T-cell (primary cell): ENCODE measurements at regions not wholly inside any gene's neighbourhood (a gene's known extent, or its start where the extent isn't known, plus 50 kb on each side); places are given as distances from the start of the nearest gene placed in this dataset.
"Not testable (repeated sequence)": the region's sequence is repeated elsewhere in the genome, so short reads cannot be mapped to it uniquely, and the experiment has no call there.

Source experiments
- ATAC-seq, 4 experiments: fragments of 200-7000 bp in 3 of 4; fragments of 150-1000 bp in 1 of 4; cut with Tn5 transposase; replicated peaks in 1 of 4; 1 replicate in 3 of 4; 2 replicates in 1 of 4; pipeline ENCODE4 v1.10.0; 2021; ENCODE audit warnings: moderate library complexity in 3 of 4, mild to moderate bottlenecking in 2 of 4, moderate number of reproducible peaks in 1 of 4
- CTCF ChIA-PET, 2 donors: fragments of 300-600 bp; sonication (Branson Sonifier 250); formaldehyde crosslinking; loops; one replicate each; lab custom pipeline; 2022; ENCODE audit warnings: antibody characterized with exemption in 2 of 2; lab: Charles Lee
- POLR2A ChIA-PET, 2 donors: fragments of 300-600 bp; sonication (Branson Sonifier 250); formaldehyde crosslinking; loops; one replicate each; lab custom pipeline; 2022; ENCODE audit warnings: antibody characterized with exemption in 2 of 2; lab: Charles Lee
- DNase-seq, 35 experiments: peaks; one replicate each; pipeline versions ENCODE4 v3.0.0 to v3.0.0-alpha.2; 2013 to 2023
- H3K27ac ChIP-seq: one replicate; pipeline ENCODE4 v1.5.1; 2013; ENCODE audit warnings: low read length
- H3K27me3 ChIP-seq, 2 experiments: replicated peaks in 1 of 2; 1 replicate in 1 of 2; 2 replicates in 1 of 2; pipeline versions ENCODE4 v1.6.1 to v1.7.0; 2013; ENCODE audit warnings: low read length in 1 of 2, mixed read lengths in 1 of 2; ENCODE audit not compliant: control insufficient read depth in 2 of 2, insufficient read depth in 2 of 2; ENCODE audit errors: extremely low read depth in 1 of 2
- H3K36me3 ChIP-seq, 2 donors: 1 replicate in 1 of 2; 2 replicates in 1 of 2; pipeline versions ENCODE4 v1.6.1 to v1.7.0; 2013; ENCODE audit warnings: low read length in 1 of 2; ENCODE audit not compliant: control insufficient read depth in 2 of 2, insufficient read depth in 1 of 2; ENCODE audit errors: extremely low read depth in 1 of 2
- H3K4me1 ChIP-seq, 2 experiments: 1 replicate in 1 of 2; 2 replicates in 1 of 2; pipeline versions ENCODE4 v1.6.1 to v1.7.0; 2013; ENCODE audit warnings: low read length in 2 of 2, mixed read lengths in 1 of 2; ENCODE audit not compliant: insufficient read depth in 2 of 2, control insufficient read depth in 1 of 2; ENCODE audit errors: extremely low read depth in 1 of 2
- H3K4me3 ChIP-seq, 2 donors: 1 replicate in 1 of 2; 2 replicates in 1 of 2; pipeline versions ENCODE4 v1.5.1 to v1.7.0; 2013; ENCODE audit warnings: mild to moderate bottlenecking in 2 of 2, low read length in 1 of 2, moderate library complexity in 1 of 2; ENCODE audit not compliant: control insufficient read depth in 1 of 2; ENCODE audit errors: extremely low read depth in 1 of 2
- H3K9me3 ChIP-seq: 2 replicates; pipeline ENCODE4 v1.7.0; 2013
- H3K27ac Mint-ChIP-seq, 2 donors: one replicate each; pipeline ENCODE4 v1.8.0; 2020 to 2021; ENCODE audit warnings: mild to moderate bottlenecking in 2 of 2, mixed read lengths in 2 of 2
- H3K27me3 Mint-ChIP-seq, 2 donors: one replicate each; pipeline ENCODE4 v1.8.0; 2021 to 2022; ENCODE audit warnings: mixed read lengths in 2 of 2
- H3K36me3 Mint-ChIP-seq: one replicate; pipeline ENCODE4 v1.8.0; 2021; ENCODE audit warnings: mixed read lengths
- H3K4me1 Mint-ChIP-seq, 3 donors: one replicate each; pipeline ENCODE4 v1.8.0; 2020 to 2022; ENCODE audit warnings: mixed read lengths in 3 of 3, mild to moderate bottlenecking in 1 of 3
- H3K4me3 Mint-ChIP-seq, 3 donors: one replicate each; pipeline ENCODE4 v1.8.0; 2020 to 2022; ENCODE audit warnings: mild to moderate bottlenecking in 3 of 3, mixed read lengths in 3 of 3, moderate library complexity in 3 of 3
- H3K9me3 Mint-ChIP-seq, 3 donors: one replicate each; pipeline ENCODE4 v1.8.0; 2020 to 2022; ENCODE audit warnings: mixed read lengths in 3 of 3
- WGBS: methylation state at CpG from one replicate; pipeline ENCODE4 v1.1.5; 2013; ENCODE audit warnings: missing lambda C conversion rate; ENCODE audit not compliant: insufficient coverage; 5-methylcytosine and 5-hydroxymethylcytosine counted together

DNA sequence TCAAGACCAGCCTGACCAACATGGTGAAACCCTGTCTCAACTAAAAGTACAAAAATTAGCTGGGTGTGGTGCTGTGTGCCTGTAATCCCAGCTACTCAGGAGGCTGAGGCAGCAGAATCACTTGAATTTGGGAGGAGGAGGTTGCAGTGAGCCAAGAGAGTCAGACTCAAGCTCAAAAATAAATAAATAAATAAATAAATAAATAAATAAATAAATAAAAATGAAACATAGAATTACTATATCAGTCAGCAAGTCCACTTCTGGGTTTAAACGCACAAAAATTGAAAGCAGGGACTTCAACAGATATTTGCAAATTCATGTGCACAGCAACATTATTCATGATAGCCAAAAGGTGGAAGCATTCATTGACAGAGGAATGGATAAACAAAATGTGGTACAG, 875.2 kb upstream of the ALG10B start:
- WGBS, result no CpG with 5 or more reads among the region's 1 CpG

DNA sequence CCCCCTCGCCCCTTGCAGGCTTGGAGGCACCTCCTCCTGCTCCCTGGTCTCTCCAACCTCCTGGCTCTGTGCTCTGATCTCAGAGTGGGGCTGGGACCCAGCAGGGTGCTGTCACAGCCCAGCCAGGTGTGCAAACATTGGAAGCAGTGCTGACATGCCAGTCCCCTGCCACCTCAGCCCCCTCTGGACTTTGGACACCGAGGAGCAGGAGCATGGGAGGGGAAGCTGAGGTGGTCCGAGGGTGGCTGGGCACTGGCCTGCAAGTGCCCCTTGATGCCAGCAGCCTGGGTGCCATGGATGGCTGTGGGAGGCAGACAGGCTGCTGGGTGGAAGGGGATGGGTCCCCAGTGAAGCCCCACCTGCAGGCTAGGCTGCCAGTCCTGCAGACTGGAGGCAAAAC, 860.9 kb upstream of the ALG10B start:
- H3K27me3 Mint-ChIP-seq, H3K36me3 Mint-ChIP-seq, H3K4me3 ChIP-seq, POLR2A ChIA-PET, CTCF ChIA-PET, H3K4me1 ChIP-seq, H3K27me3 ChIP-seq, H3K4me3 Mint-ChIP-seq, ATAC-seq, H3K27ac Mint-ChIP-seq, H3K4me1 Mint-ChIP-seq, H3K36me3 ChIP-seq, H3K9me3 ChIP-seq, DNase-seq, H3K27ac ChIP-seq: not testable (repeated sequence)
- 57% methylated on average over 2 of the region's 3 CpGs for WGBS
- H3K9me3 Mint-ChIP-seq, result peaks cover 4 to 35% (median 9%) of the 10 kb centered on the region in 3 donors

More for the DNA sequence above, 875.2 kb upstream of the ALG10B start:
- H3K27me3 ChIP-seq, H3K4me3 Mint-ChIP-seq, H3K9me3 ChIP-seq, H3K27me3 Mint-ChIP-seq, ATAC-seq, CTCF ChIA-PET, H3K27ac ChIP-seq, H3K36me3 Mint-ChIP-seq, H3K27ac Mint-ChIP-seq, H3K4me1 Mint-ChIP-seq, H3K36me3 ChIP-seq, H3K4me1 ChIP-seq, POLR2A ChIA-PET, DNase-seq, H3K4me3 ChIP-seq: not testable (repeated sequence)
- H3K9me3 Mint-ChIP-seq, result peaks cover 20 to 28% (median 24%) of the 10 kb centered on the region in 3 donors

DNA sequence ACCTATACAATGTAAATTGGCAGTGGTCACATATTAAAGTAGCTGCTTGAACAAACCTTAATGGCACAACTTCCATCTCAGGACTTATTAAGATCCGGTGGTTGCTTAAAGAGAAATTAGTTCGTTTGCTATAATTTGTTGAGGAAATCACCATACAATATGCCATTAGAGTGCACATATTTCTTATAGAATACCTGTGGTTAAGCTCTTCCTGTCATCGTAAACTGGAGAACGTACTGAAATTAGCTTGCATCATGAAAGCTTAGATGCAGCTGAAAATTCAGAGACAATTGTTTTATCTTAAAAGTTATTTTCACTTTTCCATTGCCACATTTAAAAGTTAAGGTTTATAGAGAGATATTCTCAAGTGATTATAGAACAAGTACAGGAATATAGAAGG, 818.6 kb upstream of the ALG10B start:
- H3K27me3 Mint-ChIP-seq, POLR2A ChIA-PET, H3K4me1 ChIP-seq, H3K36me3 ChIP-seq, CTCF ChIA-PET, ATAC-seq, DNase-seq, H3K4me1 Mint-ChIP-seq, H3K9me3 ChIP-seq, H3K27ac Mint-ChIP-seq, H3K36me3 Mint-ChIP-seq, H3K27ac ChIP-seq, H3K27me3 ChIP-seq, H3K4me3 ChIP-seq, H3K4me3 Mint-ChIP-seq: not testable (repeated sequence)
- peaks cover 5 to 15% (median 8%) of the 10 kb centered on the region in 3 donors for H3K9me3 Mint-ChIP-seq
- WGBS, result no CpG with 5 or more reads among the region's 4 CpGs

DNA sequence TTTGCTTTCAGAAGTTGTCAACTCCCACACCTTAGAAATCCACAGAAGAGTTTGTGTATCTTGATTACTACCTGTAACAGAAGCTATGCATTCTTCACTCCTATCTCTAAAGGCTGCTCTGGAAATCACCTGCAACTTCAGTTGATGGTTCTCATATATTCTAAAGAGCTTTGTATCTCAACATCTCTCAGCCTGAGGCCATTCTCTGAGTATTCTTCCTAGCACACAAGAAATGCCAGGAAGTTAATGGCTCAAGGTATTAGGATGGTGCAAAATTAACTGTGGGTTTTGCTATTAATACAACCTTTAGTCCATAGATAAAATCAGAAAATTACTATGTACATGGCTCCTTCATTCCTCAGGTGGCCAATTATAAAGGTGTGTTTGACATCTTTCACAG, 806.3 kb upstream of the ALG10B start:
- ATAC-seq, DNase-seq, H3K27ac ChIP-seq, H3K9me3 ChIP-seq, H3K4me3 ChIP-seq, POLR2A ChIA-PET, H3K27ac Mint-ChIP-seq, H3K27me3 ChIP-seq, H3K4me3 Mint-ChIP-seq, CTCF ChIA-PET, H3K4me1 ChIP-seq, H3K4me1 Mint-ChIP-seq, H3K36me3 Mint-ChIP-seq, H3K27me3 Mint-ChIP-seq, H3K36me3 ChIP-seq: not testable (repeated sequence)
- peaks cover 6 to 16% (median 15%) of the 10 kb centered on the region in 3 donors for H3K9me3 Mint-ChIP-seq

DNA sequence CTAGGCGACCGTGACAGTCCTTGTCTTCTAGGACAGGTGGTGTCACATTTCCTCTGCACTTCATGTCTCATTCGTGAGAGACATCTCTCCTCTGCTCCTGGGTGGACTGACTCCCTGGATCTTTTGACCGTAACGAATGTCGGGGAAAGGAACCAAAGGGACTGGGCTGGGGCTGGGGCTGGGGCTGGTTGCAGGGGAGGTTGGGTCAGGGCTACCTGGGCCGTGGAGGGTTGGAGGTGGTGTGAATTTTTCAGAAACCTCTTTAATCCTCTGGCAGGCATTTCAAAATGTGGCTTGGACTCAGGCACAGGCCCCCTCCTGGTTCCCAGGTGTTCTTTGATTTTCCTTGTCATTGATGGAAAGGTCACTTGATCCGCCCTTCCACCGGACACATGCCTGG, 776.0 kb upstream of the ALG10B start:
- H3K27ac ChIP-seq, H3K4me3 ChIP-seq, H3K36me3 ChIP-seq, DNase-seq, POLR2A ChIA-PET, H3K36me3 Mint-ChIP-seq, H3K4me1 ChIP-seq, H3K27me3 Mint-ChIP-seq, H3K9me3 ChIP-seq, H3K27ac Mint-ChIP-seq, CTCF ChIA-PET, H3K4me3 Mint-ChIP-seq, ATAC-seq, H3K27me3 ChIP-seq, H3K4me1 Mint-ChIP-seq: not testable (repeated sequence)
- H3K9me3 Mint-ChIP-seq, result peaks cover 15 to 23% (median 23%) of the 10 kb centered on the region in 3 donors
- 96% methylated on average over 3 of the region's 9 CpGs for WGBS

DNA sequence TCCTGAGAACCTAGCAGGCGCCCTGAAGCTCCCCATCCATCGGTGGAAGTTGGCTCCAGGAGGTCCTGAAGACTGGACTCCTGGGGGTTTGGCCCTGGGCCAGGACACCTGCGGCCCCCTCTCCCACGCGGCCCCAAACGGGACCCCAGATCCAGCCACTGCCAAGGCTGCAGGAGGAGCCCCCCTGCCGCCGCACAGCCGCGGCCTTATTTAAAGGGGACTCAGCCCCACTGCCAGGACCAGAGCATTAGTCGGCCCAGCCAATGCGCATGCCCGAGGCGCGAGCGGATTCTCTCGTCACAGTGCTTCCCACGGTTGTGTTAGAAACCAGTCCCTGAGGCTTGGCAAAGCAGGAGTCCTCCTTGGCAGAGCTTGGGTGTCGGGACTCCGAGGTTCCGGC, 775.2 kb upstream of the ALG10B start:
- Histone ChIP-seq H3K4me3 (no peak overlapping the region), H3K27ac (no peak overlapping the region), H3K9me3 (no peaks in the 10 kb centered on the region), H3K27me3 (no peaks in the 10 kb centered on the region), H3K36me3 (no peaks in the 10 kb centered on the region), H3K4me1 (no peaks in the 10 kb centered on the region)
- CTCF ChIA-PET, result no interaction called here
- DNase-seq (no peak), ATAC-seq (no peak)
- no peak overlapping the region for H3K27ac Mint-ChIP-seq
- no peaks in the 10 kb centered on the region for H3K4me1 Mint-ChIP-seq
- no peak overlapping the region for H3K4me3 Mint-ChIP-seq
- no peaks in the 10 kb centered on the region for H3K27me3 Mint-ChIP-seq
- peaks cover 15 to 25% (median 23%) of the 10 kb centered on the region in 3 donors for H3K9me3 Mint-ChIP-seq
- no peaks in the 10 kb centered on the region for H3K36me3 Mint-ChIP-seq
- 90% methylated on average over 21 of the region's 21 CpGs for WGBS
- POLR2A ChIA-PET, result no interaction called here
